Heart right ventricle (tissue), 16 donors: ENCODE measurements at regions not wholly inside any gene's neighbourhood (a gene's known extent, or its start where the extent isn't known, plus 50 kb on each side); places are given as distances from the start of the nearest gene placed in this dataset.

Experiments used
- ATAC-seq, 8 donors: fragments of 200-7000 bp; cut with Tn5 transposase; one replicate each; pipeline ENCODE4 v1.9.1; 2020; ENCODE audit warnings: mild to moderate bottlenecking in 8 of 8, moderate library complexity in 8 of 8, moderate number of reproducible peaks in 1 of 8
- DNase-seq, 2 donors: peaks; one replicate each; pipeline ENCODE4 v3.0.0-alpha.2; 2020
- H3K27ac ChIP-seq, 10 donors: fragments of 200-600 bp; sonication (generic) in 2 of 10; one replicate each; pipeline versions ENCODE4 v1.5.0 to v1.8.0; 2020 to 2022; ENCODE audit warnings: mild to moderate bottlenecking in 3 of 10
- H3K27me3 ChIP-seq, 7 donors: fragments of 200-600 bp; one replicate each; pipeline ENCODE4 v1.8.0; 2021 to 2022; ENCODE audit warnings: mild to moderate bottlenecking in 2 of 7
- H3K36me3 ChIP-seq, 9 donors: fragments of 200-600 bp; sonication (generic) in 1 of 9; one replicate each; pipeline versions ENCODE4 v1.5.0 to v1.8.0; 2020 to 2022; ENCODE audit warnings: mild to moderate bottlenecking in 2 of 9
- H3K4me1 ChIP-seq, 9 donors: fragments of 200-600 bp; sonication (generic) in 1 of 9; one replicate each; pipeline versions ENCODE4 v1.5.0 to v1.8.0; 2020 to 2022; ENCODE audit warnings: mild to moderate bottlenecking in 4 of 9
- H3K4me3 ChIP-seq, 10 donors: fragments of 200-600 bp; sonication (generic) in 2 of 10; one replicate each; pipeline versions ENCODE4 v1.5.0 to v1.8.0; 2020 to 2022; ENCODE audit warnings: mild to moderate bottlenecking in 7 of 10, moderate library complexity in 2 of 10
- H3K9me3 ChIP-seq, 11 donors: fragments of 200-600 bp in 10 of 11; sonication (generic) in 2 of 11; one replicate each; pipeline versions ENCODE4 v1.5.0 to v1.8.0; 2013 to 2022; ENCODE audit warnings: mild to moderate bottlenecking in 2 of 11, control low read depth in 1 of 11, moderate library complexity in 1 of 11
- CTCF ChIP-seq, 9 donors: fragments of 200-600 bp; sonication (generic) in 2 of 9; IDR thresholded peaks; one replicate each; pipeline versions ENCODE4 v1.5.0 to v1.8.0; 2021 to 2022; ENCODE audit warnings: antibody characterized with exemption in 9 of 9, mild to moderate bottlenecking in 5 of 9, moderate library complexity in 1 of 9
- WGBS, 2 donors: extraction: QIAGEN DNeasy Blood & Tissue Kit; methylation state at CpG; one replicate each; pipeline ENCODE4 v1.1.7; 2013; ENCODE audit warnings: inconsistent platforms in 1 of 2; 5-methylcytosine and 5-hydroxymethylcytosine counted together
- intact Hi-C, 10 donors: fragments of 100-400 bp; cut with DNase I; formaldehyde crosslinking; loops; one replicate each; pipeline versions ENCODE4 v1.11.1 to v1.14.2; 2022
- donor health status: Arrhythmogenic right ventricular cardiomyopathy.
- donor health status: ischemic (EF 13 %, LVEDD 7.1; RV severe dilation, severe dysfunction).
- donor health status: healthy with polysubstance abuse.
- donor health status: DM: no; HTN: yes; CAD: no.
- donor health status: DM: no; HTN: no; CAD: no.
- donor health status: ischemic (EF 25% LVEDD 6.9; RV normal size, moderate dysfunction).
- donor health status: ischemic (EF 25% LVEDD 5.7; RV mildly dilated, moderate dysfunction).
- donor health status: healthy.
- donor health status: DM: yes; HTN: yes; CAD: no.
- donor health status: Ischemic cardiomyopathy.
- donor health status: ischemic (EF 35%, LVEDD 5.7; RV mildly dilated, moderate dysfunction).
- donor health status: nonischemic (EF 11% LVEDD 7.7; RV severe dilation, severe dysfunction).
- donor health status: DM: yes; HTN: yes; CAD: no.
- donor health status: PGD.
- donor health status: ischemic (EF 29% LVEDD 5.4; RV normal size, mild dysfunction).
- donor health status: nonischemic (EF 23%, LVEDD 6.1; RV moderate dilation, normal function).

- Histone ChIP-seq H3K4me1 (no peaks in the 10 kb centered on the region), H3K4me3 (no peak overlapping the region)
- TF ChIP-seq CTCF (IDR thresholded peaks at IDR 0.05): no peak
Measured at GRCh38 chr10:128306535-128306934, 180.3 kb upstream of the MKI67 start.

DNA sequence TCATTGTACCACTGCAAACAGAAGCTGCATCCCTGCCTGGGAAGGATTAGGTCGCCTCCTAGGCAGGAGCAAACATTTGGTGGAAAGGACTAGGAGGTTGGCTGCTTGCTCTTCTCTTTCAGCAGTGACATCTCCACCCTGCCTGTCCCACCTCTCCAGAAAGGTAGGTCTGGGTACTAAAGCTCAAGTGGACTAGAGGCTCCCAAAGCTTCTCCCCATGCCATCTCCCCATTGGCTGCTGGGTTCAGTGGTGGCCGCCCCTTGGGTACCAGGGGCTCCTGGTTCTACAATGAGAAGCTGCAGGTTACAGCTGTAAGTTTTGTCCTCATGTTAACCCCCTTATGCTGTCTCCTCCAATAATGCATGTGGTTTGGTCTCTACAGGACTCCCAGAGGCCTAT, 180.7 kb upstream of the MKI67 start:
- TF ChIP-seq CTCF (IDR thresholded peaks at IDR 0.05): no peak
- WGBS, 2 donors: 82 to 85% methylated on average over 2 of the region's 2 CpGs
- H3K4me3 ChIP-seq: no peak overlapping the region
- H3K4me1 ChIP-seq: no peaks in the 10 kb centered on the region
- ATAC-seq (no peak), DNase-seq (no peak)
- H3K9me3 ChIP-seq: peaks cover 0 to 4% (median 0%) of the 10 kb centered on the region in 11 donors
- no peak overlapping the region for H3K27ac ChIP-seq
- intact Hi-C loops: no loop called here
- no peaks in the 10 kb centered on the region for H3K36me3 ChIP-seq
- H3K27me3 ChIP-seq: peaks cover 0 to 54% (median 12%) of the 10 kb centered on the region in 7 donors

More at GRCh38 chr10:128306535-128306934, 180.3 kb upstream of the MKI67 start:
- DNase-seq (no peak), ATAC-seq (no peak)
- no peaks in the 10 kb centered on the region for H3K36me3 ChIP-seq
- no peak overlapping the region for H3K27ac ChIP-seq
- intact Hi-C loops: no loop called here
- peaks cover 0 to 9% (median 0%) of the 10 kb centered on the region in 11 donors for H3K9me3 ChIP-seq
- 46 to 52% methylated on average over 6 of the region's 6 CpGs for WGBS, 2 donors
- H3K27me3 ChIP-seq: peaks cover 0 to 50% (median 12%) of the 10 kb centered on the region in 7 donors

DNA sequence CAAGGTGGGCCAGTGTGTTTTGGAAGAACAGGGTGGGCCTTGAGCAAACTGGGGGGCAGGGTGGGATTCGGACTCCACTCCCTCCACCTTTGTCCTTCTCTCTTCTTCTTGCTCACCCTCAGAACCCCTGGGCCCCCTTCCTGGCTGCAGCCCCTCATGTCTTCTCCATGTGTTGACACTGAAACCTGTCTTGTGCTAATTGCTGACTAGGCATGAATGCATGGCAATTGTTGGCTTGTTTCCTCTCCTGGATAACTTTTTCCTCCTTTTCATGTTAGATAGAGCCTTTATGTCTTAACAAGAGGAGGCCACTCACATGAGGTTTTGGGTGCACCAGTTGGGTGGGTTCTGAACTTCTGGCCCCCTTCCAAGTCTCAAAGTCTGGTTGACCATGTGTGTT, 181.6 kb upstream of the MKI67 start:
- no peak for TF ChIP-seq CTCF (IDR thresholded peaks at IDR 0.05)
- Histone ChIP-seq H3K4me1 (no peaks in the 10 kb centered on the region), H3K4me3 (no peak overlapping the region), H3K27ac (no peak overlapping the region), H3K27me3 (peaks cover 0 to 58% (median 12%) of the 10 kb centered on the region in 7 donors), H3K9me3 (no peaks in the 10 kb centered on the region), H3K36me3 (no peaks in the 10 kb centered on the region)
- ATAC-seq (no peak), DNase-seq (no peak)
- 79 to 88% methylated on average over 1 of the region's 1 CpG for WGBS, 2 donors
- intact Hi-C loops: no loop called here

DNA sequence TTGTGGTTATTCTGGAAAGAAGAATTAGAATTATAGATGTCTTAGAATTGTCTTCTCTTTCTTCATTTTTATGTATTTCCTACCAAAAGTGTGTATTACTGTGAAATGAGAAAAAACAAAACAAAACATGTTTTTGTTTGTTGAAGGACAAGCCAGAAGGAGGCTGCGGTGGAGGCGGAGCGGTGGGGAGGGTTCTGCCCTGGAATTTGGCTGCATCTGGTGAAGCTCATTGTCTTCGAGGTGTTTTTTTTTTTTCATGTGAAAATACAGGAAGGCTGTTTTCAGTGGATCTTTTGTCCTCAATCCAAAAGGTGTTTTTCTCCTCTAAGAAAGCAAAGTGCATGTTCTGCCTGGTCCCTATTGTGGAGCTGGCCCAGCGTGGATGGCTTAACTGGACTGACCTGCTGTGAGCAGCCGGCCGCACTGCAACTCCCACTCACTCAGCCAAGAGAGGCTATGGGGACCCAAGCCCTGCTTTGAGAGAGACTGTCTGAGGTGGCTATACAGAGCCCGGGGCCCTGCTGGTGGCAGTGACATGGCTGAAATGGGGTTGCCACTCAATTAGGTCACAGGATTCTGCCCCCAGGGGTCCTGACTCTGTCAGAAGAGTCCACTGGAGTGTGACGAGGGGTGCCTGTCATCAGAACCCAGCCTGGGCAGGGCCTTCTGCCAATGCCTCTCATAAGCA, 184.9 kb upstream of the MKI67 start:
- H3K4me3 ChIP-seq: no peak overlapping the region
- 60 to 65% methylated on average over 9 of the region's 9 CpGs for WGBS, 2 donors
- ATAC-seq (no peak), DNase-seq (no peak)
- TF ChIP-seq CTCF (IDR thresholded peaks at IDR 0.05): no peak
- H3K27me3 ChIP-seq: peaks cover 0 to 54% (median 6%) of the 10 kb centered on the region in 7 donors
- no peak overlapping the region for H3K27ac ChIP-seq
- intact Hi-C loops: no loop called here
- no peaks in the 10 kb centered on the region for H3K9me3 ChIP-seq
- no peaks in the 10 kb centered on the region for H3K4me1 ChIP-seq
- H3K36me3 ChIP-seq: no peaks in the 10 kb centered on the region
